WTC11 (cell line): ENCODE measurements at regions not wholly inside any gene's neighbourhood (a gene's known extent, or its start where the extent isn't known, plus 50 kb on each side); places are given as distances from the start of the nearest gene placed in this dataset.

Source experiments
- ATAC-seq: fragments of 200-7000 bp; cut with Tn5 transposase; 2 replicates; pipeline ENCODE4 v1.10.0; 2021; ENCODE audit warnings: mild to moderate bottlenecking, moderate library complexity
- CTCF ChIA-PET: fragments of 300-600 bp; sonication (Branson Sonifier 250); formaldehyde crosslinking; loops from one replicate; lab custom pipeline; 2021; ENCODE audit warnings: antibody characterized with exemption; lab: Charles Lee
- POLR2A ChIA-PET: fragments of 350-600 bp; sonication (Branson Sonifier 250); formaldehyde crosslinking; loops from one replicate; lab custom pipeline; 2021; ENCODE audit warnings: antibody characterized with exemption; lab: Charles Lee
- DNase-seq: peaks from one replicate; pipeline ENCODE4 v3.0.0; 2021; ENCODE audit warnings: low spot score
- H3K27ac Mint-ChIP-seq: 2 replicates; pipeline ENCODE4 v1.8.0; 2021; ENCODE audit warnings: mixed read lengths
- H3K27me3 Mint-ChIP-seq: 2 replicates; pipeline ENCODE4 v1.8.0; 2021; ENCODE audit warnings: low read depth, mild to moderate bottlenecking, moderate library complexity, mixed read lengths
- H3K36me3 Mint-ChIP-seq: 2 replicates; pipeline ENCODE4 v1.8.0; 2021; ENCODE audit warnings: mixed read lengths
- H3K4me1 Mint-ChIP-seq: 2 replicates; pipeline ENCODE4 v1.8.0; 2022; ENCODE audit warnings: mixed read lengths
- H3K4me3 Mint-ChIP-seq: 2 replicates; pipeline ENCODE4 v1.8.0; 2021; ENCODE audit warnings: mild to moderate bottlenecking, moderate library complexity, mixed read lengths
- H3K9me3 Mint-ChIP-seq: 2 replicates; pipeline ENCODE4 v1.8.0; 2021; ENCODE audit warnings: mixed read lengths
- CBFB ChIP-seq: sonication (generic); formaldehyde crosslinking; IDR thresholded peaks from 2 replicates; pipeline ENCODE4 v1.8.1; 2022; ENCODE audit warnings: mild to moderate bottlenecking, low read depth, missing genetic modification reagents
- CDX4 ChIP-seq: fragments of 250-450 bp; sonication (Bioruptor Pico); IDR thresholded peaks from 2 replicates; pipeline ENCODE4 v1.9.0; 2021; ENCODE audit warnings: moderate library complexity, mild to moderate bottlenecking, inconsistent platforms, borderline replicate concordance
- E2F1 ChIP-seq: sonication (generic); formaldehyde crosslinking; IDR thresholded peaks from 2 replicates; pipeline ENCODE4 v1.8.0; 2022; ENCODE audit warnings: mild to moderate bottlenecking, missing genetic modification reagents
- FOXJ3 ChIP-seq: sonication (generic); formaldehyde crosslinking; IDR thresholded peaks from 2 replicates; pipeline ENCODE4 v1.9.0; 2021; ENCODE audit warnings: missing genetic modification reagents, mild to moderate bottlenecking, borderline replicate concordance
- FOXK1 ChIP-seq: sonication (generic); formaldehyde crosslinking; IDR thresholded peaks from 2 replicates; pipeline ENCODE4 v1.8.0; 2022; ENCODE audit warnings: mild to moderate bottlenecking, moderate library complexity, missing genetic modification reagents
- GABPB1 ChIP-seq: sonication (generic); formaldehyde crosslinking; IDR thresholded peaks from 2 replicates; pipeline ENCODE4 v1.8.1; 2023; ENCODE audit warnings: mild to moderate bottlenecking, missing genetic modification reagents
- GRHL2 ChIP-seq: fragments of 250-450 bp; sonication (Bioruptor Pico); IDR thresholded peaks from 2 replicates; pipeline ENCODE4 v1.8.0; 2022; ENCODE audit warnings: mild to moderate bottlenecking, moderate library complexity; ENCODE audit not compliant: insufficient replicate concordance, severe bottlenecking
- GTF2I ChIP-seq: fragments of 250-450 bp; sonication (Bioruptor Pico); conservative IDR thresholded peaks from 2 replicates; pipeline ENCODE4 v1.4.0; 2021; ENCODE audit warnings: mild to moderate bottlenecking
- MXD4 ChIP-seq: fragments of 250-450 bp; sonication (Bioruptor Pico); IDR thresholded peaks from 2 replicates; pipeline ENCODE4 v1.8.0; 2021; ENCODE audit warnings: mild to moderate bottlenecking, moderate library complexity, borderline replicate concordance
- SMAD4 ChIP-seq: sonication (generic); formaldehyde crosslinking; IDR thresholded peaks from 2 replicates; pipeline ENCODE4 v1.8.0; 2022; ENCODE audit warnings: mild to moderate bottlenecking, missing genetic modification reagents
- SOX15 ChIP-seq: fragments of 250-450 bp; sonication (Bioruptor Pico); IDR thresholded peaks from 2 replicates; pipeline ENCODE4 v1.9.0; 2021; ENCODE audit warnings: mild to moderate bottlenecking
- SP1 ChIP-seq: sonication (generic); formaldehyde crosslinking; conservative IDR thresholded peaks from 2 replicates; pipeline ENCODE4 v1.8.1; 2022; ENCODE audit warnings: missing genetic modification reagents
- TCF7 ChIP-seq: sonication (generic); formaldehyde crosslinking; IDR thresholded peaks from 2 replicates; pipeline ENCODE4 v1.8.0; 2022; ENCODE audit warnings: mild to moderate bottlenecking, low read depth, missing genetic modification reagents, moderate library complexity
- ZBTB43 ChIP-seq: sonication (generic); formaldehyde crosslinking; IDR thresholded peaks from 2 replicates; pipeline ENCODE4 v1.8.1; 2023; ENCODE audit warnings: mild to moderate bottlenecking, missing genetic modification reagents
- ZNF121 ChIP-seq: sonication (generic); formaldehyde crosslinking; IDR thresholded peaks from 2 replicates; pipeline ENCODE4 v1.8.0; 2023; ENCODE audit warnings: missing genetic modification reagents
- ZNF281 ChIP-seq: sonication (generic); formaldehyde crosslinking; IDR thresholded peaks from 2 replicates; pipeline ENCODE4 v1.8.0; 2023; ENCODE audit warnings: mild to moderate bottlenecking, missing genetic modification reagents
- ZNF423 ChIP-seq: fragments of 250-450 bp; sonication (Bioruptor Pico); IDR thresholded peaks from 2 replicates; pipeline ENCODE4 v2.1.2; 2022; ENCODE audit warnings: mild to moderate bottlenecking, moderate library complexity
- TF ChIP-seq, protein P1 (sequence below): fragments of 250-450 bp; sonication (Bioruptor Pico); IDR thresholded peaks from 2 replicates; pipeline ENCODE4 v2.1.2; 2022; ENCODE audit warnings: mild to moderate bottlenecking, moderate library complexity
- TF ChIP-seq, protein P2 (sequence below): sonication (generic); formaldehyde crosslinking; IDR thresholded peaks from 2 replicates; pipeline ENCODE4 v1.8.1; 2023; ENCODE audit warnings: mild to moderate bottlenecking, missing genetic modification reagents, moderate library complexity
- TF ChIP-seq, protein P3 (sequence below): sonication (generic); formaldehyde crosslinking; IDR thresholded peaks from 2 replicates; pipeline ENCODE4 v1.8.1; 2022; ENCODE audit warnings: mild to moderate bottlenecking, missing genetic modification reagents, moderate library complexity, borderline replicate concordance

- Mint-ChIP-seq H3K9me3 (peaks cover 4% of the 10 kb centered on the region; the same call in 1 of the 2 replicates), H3K27ac (no peak overlapping the region), H3K4me3 (no peak overlapping the region)
- TF ChIP-seq, protein P1, sequence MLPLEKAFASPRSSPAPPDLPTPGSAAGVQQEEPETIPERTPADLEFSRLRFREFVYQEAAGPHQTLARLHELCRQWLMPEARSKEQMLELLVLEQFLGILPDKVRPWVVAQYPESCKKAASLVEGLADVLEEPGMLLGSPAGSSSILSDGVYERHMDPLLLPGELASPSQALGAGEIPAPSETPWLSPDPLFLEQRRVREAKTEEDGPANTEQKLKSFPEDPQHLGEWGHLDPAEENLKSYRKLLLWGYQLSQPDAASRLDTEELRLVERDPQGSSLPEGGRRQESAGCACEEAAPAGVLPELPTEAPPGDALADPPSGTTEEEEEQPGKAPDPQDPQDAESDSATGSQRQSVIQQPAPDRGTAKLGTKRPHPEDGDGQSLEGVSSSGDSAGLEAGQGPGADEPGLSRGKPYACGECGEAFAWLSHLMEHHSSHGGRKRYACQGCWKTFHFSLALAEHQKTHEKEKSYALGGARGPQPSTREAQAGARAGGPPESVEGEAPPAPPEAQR (CRISPR knock-in tag) = no peak
- no peak for TF ChIP-seq SMAD4 (CRISPR knock-in tag)
- no peak for TF ChIP-seq CBFB (CRISPR knock-in tag)
- TF ChIP-seq GABPB1 (CRISPR knock-in tag) = no peak
- TF ChIP-seq ZNF281 = no peak
- no peak for TF ChIP-seq GRHL2 (CRISPR knock-in tag)
- no peak for TF ChIP-seq SOX15 (CRISPR knock-in tag)
- no peak for TF ChIP-seq MXD4 (CRISPR knock-in tag)
- no peak for TF ChIP-seq GTF2I (CRISPR knock-in tag)
- TF ChIP-seq FOXK1 (CRISPR knock-in tag) = no peak
- TF ChIP-seq CDX4 (CRISPR knock-in tag) = no peak
- TF ChIP-seq, protein P2, sequence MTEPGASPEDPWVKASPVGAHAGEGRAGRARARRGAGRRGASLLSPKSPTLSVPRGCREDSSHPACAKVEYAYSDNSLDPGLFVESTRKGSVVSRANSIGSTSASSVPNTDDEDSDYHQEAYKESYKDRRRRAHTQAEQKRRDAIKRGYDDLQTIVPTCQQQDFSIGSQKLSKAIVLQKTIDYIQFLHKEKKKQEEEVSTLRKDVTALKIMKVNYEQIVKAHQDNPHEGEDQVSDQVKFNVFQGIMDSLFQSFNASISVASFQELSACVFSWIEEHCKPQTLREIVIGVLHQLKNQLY (CRISPR knock-in tag) = no peak
- TF ChIP-seq E2F1 (CRISPR knock-in tag) = no peak
- no peak for TF ChIP-seq ZNF423 (CRISPR knock-in tag)
- no peak for TF ChIP-seq ZNF121 (CRISPR knock-in tag)
- no peak for TF ChIP-seq TCF7 (CRISPR knock-in tag)
- no peak for TF ChIP-seq SP1 (CRISPR knock-in tag)
- TF ChIP-seq ZBTB43 (CRISPR knock-in tag) = no peak
- TF ChIP-seq, protein P3, sequence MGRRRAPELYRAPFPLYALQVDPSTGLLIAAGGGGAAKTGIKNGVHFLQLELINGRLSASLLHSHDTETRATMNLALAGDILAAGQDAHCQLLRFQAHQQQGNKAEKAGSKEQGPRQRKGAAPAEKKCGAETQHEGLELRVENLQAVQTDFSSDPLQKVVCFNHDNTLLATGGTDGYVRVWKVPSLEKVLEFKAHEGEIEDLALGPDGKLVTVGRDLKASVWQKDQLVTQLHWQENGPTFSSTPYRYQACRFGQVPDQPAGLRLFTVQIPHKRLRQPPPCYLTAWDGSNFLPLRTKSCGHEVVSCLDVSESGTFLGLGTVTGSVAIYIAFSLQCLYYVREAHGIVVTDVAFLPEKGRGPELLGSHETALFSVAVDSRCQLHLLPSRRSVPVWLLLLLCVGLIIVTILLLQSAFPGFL = no peak
- TF ChIP-seq FOXJ3 (CRISPR knock-in tag) = no peak
- TF ChIP-seq, all 79 proteins: peak for 0
- Mint-ChIP-seq H3K4me1 (peaks cover 8% of the 10 kb centered on the region), H3K36me3 (no peaks in the 10 kb centered on the region), H3K27me3 (no peaks in the 10 kb centered on the region)
- DNase-seq (no peak), ATAC-seq (no peak)
- ChIA-PET POLR2A (no interaction called here), CTCF (interaction anchor here (0.6 kb wide), 1 partner anchor 10 kb away, joined by 4 read pairs; no protein-coding TSS in a partner anchor)
These were observed 95.3 kb upstream of the RET start for GRCh38 chr10:42981358-42982236.
